K562 (cell line): ENCODE measurements at regions not wholly inside any gene's neighbourhood (a gene's known extent, or its start where the extent isn't known, plus 50 kb on each side); places are given as distances from the start of the nearest gene placed in this dataset.

Experiments
- BRD4 ChIP-seq: fragments of 200-600 bp; sonication (generic); IDR thresholded peaks from 2 replicates; pipeline ENCODE4 v1.6.1; 2017; ENCODE audit warnings: inconsistent platforms
- CHD4 ChIP-seq: fragments of 200-600 bp; sonication (generic); IDR thresholded peaks from 3 replicates; pipeline ENCODE4 v1.6.1; 2012; ENCODE audit warnings: low read depth, mild to moderate bottlenecking, mixed read lengths, low read length, inconsistent platforms; ENCODE audit not compliant: insufficient read depth, insufficient replicate concordance, poor library complexity, severe bottlenecking
- CREB1 ChIP-seq, 2 experiments: sonication (generic) in 1 of 2; formaldehyde crosslinking in 1 of 2; IDR thresholded peaks; 2 replicates each; pipeline versions ENCODE4 v1.6.1 to v1.8.0; 2012 to 2022; ENCODE audit warnings: inconsistent platforms in 1 of 2, mild to moderate bottlenecking in 1 of 2, missing genetic modification reagents in 1 of 2, moderate library complexity in 1 of 2
- CREM ChIP-seq: IDR thresholded peaks from 2 replicates; pipeline ENCODE4 v1.6.1; 2014; ENCODE audit warnings: antibody characterized with exemption, low read depth
- CTCF ChIP-seq, 3 experiments: IDR thresholded peaks in 2 of 3; conservative IDR thresholded peaks in 1 of 3; 2 replicates each; pipeline ENCODE4 v1.5.1; 2011 to 2012; ENCODE audit warnings: low read length in 3 of 3, mild to moderate bottlenecking in 3 of 3, control low read depth in 2 of 3, improper control_type of control experiment in 1 of 3, inconsistent platforms in 1 of 3, low read depth in 1 of 3, mixed read lengths in 1 of 3, moderate library complexity in 1 of 3; ENCODE audit not compliant: insufficient read depth in 2 of 3
- DNMT1 ChIP-seq: fragments of 450-650 bp; IDR thresholded peaks from 2 replicates; pipeline ENCODE4 v1.6.1; 2016; ENCODE audit warnings: antibody characterized with exemption, mild to moderate bottlenecking
- E2F6 ChIP-seq, 2 experiments: IDR thresholded peaks; 2 replicates each; pipeline ENCODE4 v1.6.1; 2011; ENCODE audit warnings: borderline replicate concordance in 1 of 2, control low read depth in 1 of 2, low read depth in 1 of 2, low read length in 1 of 2, mild to moderate bottlenecking in 1 of 2, mixed read lengths in 1 of 2, moderate library complexity in 1 of 2; ENCODE audit not compliant: insufficient read depth in 1 of 2, insufficient read length in 1 of 2, poor library complexity in 1 of 2, severe bottlenecking in 1 of 2; ENCODE audit errors: extremely low read depth in 1 of 2
- E2F8 ChIP-seq: fragments of 450-650 bp; IDR thresholded peaks from 2 replicates; pipeline ENCODE4 v1.7.1; 2018; ENCODE audit warnings: mild to moderate bottlenecking, low read depth; ENCODE audit not compliant: partially characterized antibody
- NCOA1 ChIP-seq: fragments of 450-650 bp; IDR thresholded peaks from 2 replicates; pipeline ENCODE4 v1.6.1; 2016; ENCODE audit warnings: low read depth
- RBBP5 ChIP-seq: fragments of 200-600 bp; sonication (generic); IDR thresholded peaks from 2 replicates; pipeline ENCODE4 v1.6.1; 2012; ENCODE audit warnings: borderline replicate concordance, mild to moderate bottlenecking, low read length, control low read depth, inconsistent platforms; ENCODE audit not compliant: insufficient read depth, poor library complexity, severe bottlenecking
- SIN3A ChIP-seq, 2 experiments: fragments of 150-350 bp in 1 of 2; IDR thresholded peaks; 2 replicates each; pipeline ENCODE4 v1.6.1; 2011 to 2016; ENCODE audit warnings: borderline replicate concordance in 2 of 2, low read depth in 2 of 2, low read length in 2 of 2, mild to moderate bottlenecking in 2 of 2, moderate library complexity in 2 of 2; ENCODE audit not compliant: control insufficient read depth in 1 of 2
- TCF7L2 ChIP-seq: fragments of 150-350 bp; IDR thresholded peaks from 2 replicates; pipeline ENCODE4 v1.6.1; 2016; ENCODE audit warnings: low read depth, mild to moderate bottlenecking, low read length, moderate library complexity
- TEAD4 ChIP-seq, 2 experiments: sonication (generic) in 1 of 2; formaldehyde crosslinking in 1 of 2; IDR thresholded peaks; 2 replicates each; pipeline versions ENCODE4 v1.6.1 to v1.8.0; 2012 to 2022; ENCODE audit warnings: borderline replicate concordance in 1 of 2, inconsistent platforms in 1 of 2, low read length in 1 of 2, mild to moderate bottlenecking in 1 of 2, missing genetic modification reagents in 1 of 2
- USF2 ChIP-seq: sonication (generic); formaldehyde crosslinking; IDR thresholded peaks from 2 replicates; pipeline ENCODE4 v1.5.0; 2020; ENCODE audit warnings: missing genetic modification reagents

- no peak for TF ChIP-seq E2F8
- TF ChIP-seq TEAD4 (IDR thresholded peaks at IDR 0.05; ENCODE audit: low read length): no peak
- no peak for TF ChIP-seq TEAD4 (CRISPR knock-in tag; IDR thresholded peaks at IDR 0.05; ENCODE audit: borderline replicate concordance)
- TF ChIP-seq CTCF (IDR thresholded peaks at IDR 0.05 in 2 of 3, conservative IDR thresholded peaks at IDR 0.05 in 1 of 3; ENCODE audit: insufficient read depth in 2 of 3, low read depth in 1 of 3, low read length in 3 of 3): no peak
- TF ChIP-seq RBBP5: no peak
- TF ChIP-seq NCOA1: no peak
- no peak for TF ChIP-seq CREB1 (IDR thresholded peaks at IDR 0.05)
- TF ChIP-seq CREB1 (CRISPR knock-in tag; IDR thresholded peaks at IDR 0.05): no peak
- no peak for TF ChIP-seq E2F6 (IDR thresholded peaks at IDR 0.05; ENCODE audit: borderline replicate concordance in 1 of 2, extremely low read depth in 1 of 2, insufficient read depth in 1 of 2, insufficient read length in 1 of 2, low read depth in 1 of 2, low read length in 1 of 2, poor library complexity in 1 of 2, severe bottlenecking in 1 of 2)
- TF ChIP-seq BRD4: no peak
- TF ChIP-seq SIN3A (IDR thresholded peaks at IDR 0.05; ENCODE audit: borderline replicate concordance in 2 of 2, control insufficient read depth in 1 of 2, low read depth in 2 of 2, low read length in 2 of 2): no peak
- no peak for TF ChIP-seq CHD4
- no peak for TF ChIP-seq CREM
- TF ChIP-seq DNMT1: no peak
- TF ChIP-seq USF2 (CRISPR knock-in tag): no peak
- TF ChIP-seq TCF7L2: no peak
Measured at GRCh38 chr12:58671196-58671595, 249.1 kb downstream of the LRIG3 start.
